ENCODE measurements at regions not wholly inside any gene's neighbourhood (a gene's known extent, or its start where the extent isn't known, plus 50 kb on each side); places are given as distances from the start of the nearest gene placed in this dataset.

GRCh38 chr11:69970785-69971535 lies 107.2 kb upstream of the ANO1 start:
- no peak overlapping the region for H3K27ac ChIP-seq
- TF ChIP-seq CTCF (conservative IDR thresholded peaks at IDR 0.05) = no peak

GRCh38 chr11:69971741-69972140 lies 106.4 kb upstream of the ANO1 start:
- no peak for TF ChIP-seq CTCF (conservative IDR thresholded peaks at IDR 0.05)
- no peak overlapping the region for H3K27ac ChIP-seq

GRCh38 chr11:69972351-69972802 lies 105.7 kb upstream of the ANO1 start:
- no peak overlapping the region for H3K27ac ChIP-seq
- TF ChIP-seq CTCF (conservative IDR thresholded peaks at IDR 0.05) = no peak

GRCh38 chr11:69974528-69974927 lies 103.6 kb upstream of the ANO1 start:
- no peak for TF ChIP-seq CTCF (conservative IDR thresholded peaks at IDR 0.05)
- H3K27ac ChIP-seq = no peak overlapping the region

- no peak overlapping the region for H3K27ac ChIP-seq
- no peak for TF ChIP-seq CTCF (conservative IDR thresholded peaks at IDR 0.05)
Measured at GRCh38 chr11:69975822-69976221, 102.3 kb upstream of the ANO1 start.

GRCh38 chr11:69976794-69977193 lies 101.3 kb upstream of the ANO1 start:
- TF ChIP-seq CTCF (conservative IDR thresholded peaks at IDR 0.05) = no peak
- no peak overlapping the region for H3K27ac ChIP-seq

- no peak for TF ChIP-seq CTCF (conservative IDR thresholded peaks at IDR 0.05)
- H3K27ac ChIP-seq = no peak overlapping the region
Measured at GRCh38 chr11:69977951-69978350, 100.2 kb upstream of the ANO1 start.

Measured in VCaP (cell line).